ENCODE measurements at regions not wholly inside any gene's neighbourhood (a gene's known extent, or its start where the extent isn't known, plus 50 kb on each side); places are given as distances from the start of the nearest gene placed in this dataset.
"Not testable (repeated sequence)": the region's sequence is repeated elsewhere in the genome, so short reads cannot be mapped to it uniquely, and the experiment has no call there.

DNA sequence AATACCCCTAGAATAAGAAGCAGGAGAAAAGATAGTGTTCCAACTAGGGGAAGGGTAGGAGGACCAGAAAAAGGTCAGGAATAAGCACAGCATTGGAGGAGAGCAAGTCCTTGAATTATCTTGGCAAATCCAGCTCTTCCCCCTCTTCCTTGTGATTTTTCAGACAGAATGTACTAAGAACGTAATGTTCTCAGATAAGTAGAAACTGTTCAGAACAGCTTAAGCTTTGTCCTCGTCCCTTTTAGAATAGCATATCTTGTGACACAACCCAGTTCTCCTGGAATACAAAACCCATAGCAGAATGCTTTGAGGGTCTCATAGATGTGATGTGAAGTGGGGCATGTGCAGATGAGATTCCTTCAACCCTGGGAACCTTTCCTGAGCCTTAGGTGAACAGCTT is 97.4 kb downstream of the EMB start:
- DNase-seq (ENCODE audit: low spot score): no peak

DNA sequence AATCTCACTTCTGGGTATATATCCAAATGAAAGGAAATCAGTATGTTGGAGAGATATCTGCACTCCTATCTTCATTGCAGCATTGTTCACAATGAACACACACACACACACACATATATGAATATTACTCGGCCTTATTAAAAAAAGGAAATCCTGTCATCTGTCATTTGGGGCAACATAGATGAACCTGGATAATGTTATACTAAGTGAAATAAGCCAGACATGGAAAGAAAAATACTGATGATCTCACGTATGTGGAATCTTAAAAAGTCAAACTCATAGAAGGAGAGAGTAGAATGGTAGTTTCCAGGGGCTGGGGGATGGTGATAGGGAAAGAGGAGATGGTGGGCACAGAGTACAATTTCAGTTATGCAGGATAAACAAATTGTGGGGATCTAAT is 100.3 kb downstream of the EMB start:
- DNase-seq (ENCODE audit: low spot score): no peak

DNA sequence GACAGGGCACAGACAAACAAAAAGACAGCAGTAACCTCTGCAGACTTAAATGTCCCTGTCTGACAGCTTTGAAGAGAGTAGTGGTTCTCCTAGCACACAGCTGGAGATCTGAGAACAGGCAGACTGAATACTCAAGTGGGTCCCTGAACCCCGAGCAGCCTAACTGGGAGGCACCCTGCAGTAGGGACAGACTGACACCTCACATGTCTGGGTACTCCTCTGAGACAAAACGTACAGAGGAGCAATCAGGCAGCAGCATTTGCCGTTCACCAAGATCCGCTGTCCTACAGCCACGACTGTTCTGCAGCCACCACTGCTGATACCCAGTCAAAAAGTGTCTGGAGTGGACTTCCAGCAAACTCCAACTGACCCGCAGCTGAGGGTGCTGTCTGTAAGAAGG is 110.5 kb downstream of the EMB start:
- not testable (repeated sequence) for DNase-seq (ENCODE audit: low spot score)

DNA sequence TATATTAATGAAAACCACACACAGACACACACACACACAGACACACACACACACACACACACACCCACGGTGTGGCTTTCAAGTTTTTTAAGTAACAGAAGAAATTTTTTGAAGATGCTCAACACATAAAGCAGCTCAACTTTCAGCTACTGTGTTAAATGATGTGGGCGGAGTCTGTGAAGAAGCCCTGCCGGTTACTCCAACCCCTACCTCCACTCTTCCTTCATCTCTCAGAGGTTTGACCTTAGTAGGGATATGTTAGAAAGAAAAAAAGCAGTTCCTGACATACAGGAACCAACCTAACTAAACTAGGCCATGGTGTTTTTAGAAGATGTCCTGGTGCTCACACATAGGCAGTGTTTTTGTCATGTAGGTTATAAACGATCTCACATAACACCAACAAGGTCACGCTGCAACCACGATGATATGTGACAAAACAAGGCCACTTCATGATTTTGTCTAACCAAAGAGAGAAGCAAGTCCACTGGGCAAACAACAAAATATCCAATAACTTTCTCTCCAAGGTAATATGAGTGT is 112.8 kb downstream of the EMB start:
- DNase-seq (ENCODE audit: low spot score): no peak

DNA sequence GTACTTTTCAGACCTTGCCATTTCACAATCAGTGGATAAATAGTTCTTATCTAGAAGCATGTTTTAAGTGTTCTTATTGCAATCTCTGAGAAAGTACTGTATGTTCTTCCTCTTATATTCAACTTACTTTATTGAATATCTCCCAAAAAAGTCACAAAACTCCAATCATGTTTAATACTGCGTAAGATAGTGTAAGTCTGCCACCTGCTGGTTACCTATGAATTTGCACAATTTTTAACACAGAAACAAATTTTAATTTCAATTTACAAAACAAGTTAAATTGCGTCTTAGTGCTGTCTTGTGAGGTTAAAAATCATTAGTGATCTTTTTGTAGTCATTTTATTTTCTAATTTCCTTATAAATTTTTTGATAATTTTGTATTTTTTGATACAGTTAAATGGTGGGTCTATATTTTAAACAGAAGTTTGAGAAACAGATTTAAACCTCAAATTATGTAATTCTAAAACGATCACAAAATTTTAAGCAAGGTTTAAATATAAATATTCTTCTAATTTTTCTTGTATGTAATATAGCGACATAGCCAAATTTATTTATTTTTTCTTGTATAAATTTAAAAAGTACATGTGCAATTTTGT is 115.8 kb downstream of the EMB start:
- peak; percentile 3 for DNase-seq (ENCODE audit: low spot score)

DNA sequence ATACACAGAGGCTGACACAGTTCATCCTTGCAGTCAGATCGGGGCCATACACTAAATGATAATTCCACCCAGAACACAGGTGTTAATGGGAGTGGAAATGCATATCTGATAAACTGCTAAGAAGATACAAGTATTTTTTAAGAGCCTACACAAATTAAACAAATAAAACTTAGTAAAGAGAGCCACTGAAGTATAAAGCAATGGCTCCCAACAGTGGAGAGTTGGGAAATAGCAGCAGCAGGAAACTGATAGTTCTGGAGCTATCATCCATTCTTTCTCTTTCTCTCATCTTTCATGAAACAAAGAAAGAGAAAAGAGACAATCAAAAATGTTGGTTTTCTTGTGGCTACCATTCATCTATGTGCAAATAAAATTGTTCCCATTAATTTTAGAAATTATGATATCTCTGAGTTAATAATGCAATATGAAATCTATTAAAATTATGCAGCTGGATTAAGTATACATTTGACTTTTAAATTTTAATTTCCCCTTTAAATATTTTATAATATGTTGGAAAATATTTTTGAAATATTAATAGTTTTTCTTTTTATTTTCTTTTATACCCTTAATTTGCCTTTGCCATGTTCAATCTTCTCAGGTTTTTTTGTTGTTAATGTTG is 120.8 kb downstream of the EMB start:
- DNase-seq (ENCODE audit: low spot score): no peak

DNA sequence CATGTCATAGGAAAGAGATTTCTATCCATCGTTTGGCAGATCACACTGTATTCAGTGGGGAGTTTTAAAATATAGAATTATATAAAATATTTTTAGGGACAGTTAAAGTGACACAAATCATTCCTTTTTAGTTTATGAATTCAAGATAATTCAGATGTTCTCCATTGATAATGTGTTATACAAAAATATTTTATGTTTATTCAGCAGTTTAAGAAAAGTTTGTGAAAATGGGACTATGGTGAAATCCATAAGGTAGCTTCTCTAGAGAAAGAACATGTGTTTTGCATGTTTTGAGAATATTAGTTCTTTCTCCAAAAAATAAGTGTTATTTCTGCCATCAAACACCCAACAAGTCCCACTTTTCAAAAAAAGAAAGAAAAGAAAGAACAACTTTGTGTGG is 122.9 kb downstream of the EMB start:
- DNase-seq (ENCODE audit: low spot score): no peak

DNA sequence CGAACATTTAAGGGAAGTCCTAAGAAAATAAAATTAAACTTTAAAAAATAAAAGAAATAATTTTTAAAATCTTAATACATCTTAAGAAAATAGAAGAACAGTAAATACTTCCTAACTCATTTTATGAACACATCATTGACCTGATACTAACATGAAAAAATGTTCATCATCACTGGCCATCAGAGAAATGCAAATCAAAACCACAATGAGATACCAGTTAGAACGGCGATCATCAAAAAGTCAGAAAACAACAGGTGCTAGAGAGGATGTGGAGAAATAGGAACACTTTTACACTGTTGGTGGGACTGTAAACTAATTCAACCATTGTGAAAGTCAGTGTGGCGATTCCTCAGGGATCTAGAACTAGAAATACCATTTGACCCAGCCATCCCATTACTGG is 134.6 kb downstream of the EMB start:
- DNase-seq (ENCODE audit: low spot score): not testable (repeated sequence)

DNA sequence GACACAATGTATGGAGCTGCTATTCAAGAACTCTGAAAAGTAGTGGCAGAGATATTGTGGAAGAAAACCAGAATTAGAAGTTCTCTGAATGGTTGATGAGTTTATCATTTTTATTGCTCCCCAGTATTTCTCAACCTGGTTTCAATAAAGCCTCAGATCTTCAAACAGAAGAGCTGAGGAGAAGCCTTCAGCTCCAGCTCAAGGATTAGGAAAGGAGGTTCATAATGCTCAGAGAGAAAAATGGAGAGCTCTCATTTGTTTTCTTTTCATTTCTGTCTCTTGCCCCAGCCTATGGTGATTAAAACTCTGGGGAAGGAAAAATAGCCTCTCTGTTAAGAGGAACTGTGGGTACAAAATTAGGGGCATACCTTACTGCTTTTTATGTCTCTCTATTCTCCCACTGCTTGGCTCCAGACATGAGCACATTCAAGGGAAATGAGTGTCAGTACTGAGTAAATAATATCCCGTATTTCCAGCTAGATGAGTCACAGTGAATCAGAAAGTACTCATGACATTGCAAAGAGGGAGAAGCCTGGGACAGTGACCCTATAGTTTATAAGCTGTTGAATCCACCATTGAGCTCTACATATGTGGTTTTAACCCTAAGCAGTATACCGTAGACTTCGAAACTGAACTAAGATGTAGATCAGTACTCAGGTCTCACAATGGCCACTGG is 138.1 kb downstream of the EMB start:
- no peak for DNase-seq (ENCODE audit: low spot score)

DNA sequence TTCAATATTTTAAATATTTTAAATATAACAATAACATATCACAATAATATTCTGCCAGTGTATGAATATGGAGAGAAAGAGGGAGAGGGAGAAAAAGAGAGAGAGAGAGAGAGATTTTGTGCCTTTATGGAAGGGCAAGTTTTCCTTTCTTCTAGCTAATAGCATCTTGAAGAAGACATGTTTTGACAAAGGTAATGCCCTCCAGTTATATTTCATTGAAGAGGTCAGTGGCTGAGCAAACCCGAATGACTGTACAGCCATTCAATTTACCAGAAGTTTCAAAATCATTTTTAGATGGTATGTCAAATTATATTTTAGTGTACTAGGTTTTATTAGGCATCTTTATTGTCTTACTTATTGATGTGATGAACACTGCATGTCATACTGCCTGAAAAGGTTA is 139.3 kb downstream of the EMB start:
- no peak for DNase-seq (ENCODE audit: low spot score)

DNA sequence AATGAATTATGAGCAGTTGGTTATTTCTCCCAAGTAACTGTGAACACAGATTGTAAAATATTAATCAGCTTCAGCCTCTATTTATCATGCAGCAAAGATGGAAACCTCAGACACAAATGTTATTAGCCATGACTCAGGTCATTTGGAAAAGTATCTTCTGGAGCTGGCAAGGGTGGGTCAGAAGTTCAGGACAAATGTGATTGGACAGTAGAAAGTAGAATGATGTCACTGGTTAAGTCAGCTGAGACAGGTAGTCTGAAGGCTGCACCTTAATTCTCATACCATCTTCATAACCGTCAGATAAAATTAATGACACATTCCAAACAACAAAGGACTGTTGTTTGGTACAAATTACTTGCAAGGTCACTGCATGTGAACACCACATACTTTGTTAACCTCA is 140.2 kb downstream of the EMB start:
- no peak for DNase-seq (ENCODE audit: low spot score)

DNA sequence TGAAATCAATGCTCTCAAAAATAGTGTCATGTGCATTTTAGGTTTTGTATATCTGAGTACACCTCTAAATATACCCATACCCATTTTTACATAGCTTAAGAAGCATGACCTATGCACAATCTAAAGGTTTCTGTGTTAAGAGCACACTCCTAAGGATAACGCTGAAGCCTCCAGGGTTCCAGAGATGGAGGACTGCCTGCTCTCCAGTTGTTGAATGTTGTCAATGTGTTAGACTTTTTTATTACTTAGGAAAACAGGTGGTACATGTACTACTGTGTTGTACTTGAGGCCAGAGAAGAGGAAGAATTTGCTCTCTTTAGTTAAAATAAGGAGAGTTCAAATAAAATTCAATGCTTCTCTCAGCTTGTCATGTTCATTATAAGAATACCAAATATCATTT is 141.2 kb downstream of the EMB start:
- DNase-seq (ENCODE audit: low spot score): no peak

DNA sequence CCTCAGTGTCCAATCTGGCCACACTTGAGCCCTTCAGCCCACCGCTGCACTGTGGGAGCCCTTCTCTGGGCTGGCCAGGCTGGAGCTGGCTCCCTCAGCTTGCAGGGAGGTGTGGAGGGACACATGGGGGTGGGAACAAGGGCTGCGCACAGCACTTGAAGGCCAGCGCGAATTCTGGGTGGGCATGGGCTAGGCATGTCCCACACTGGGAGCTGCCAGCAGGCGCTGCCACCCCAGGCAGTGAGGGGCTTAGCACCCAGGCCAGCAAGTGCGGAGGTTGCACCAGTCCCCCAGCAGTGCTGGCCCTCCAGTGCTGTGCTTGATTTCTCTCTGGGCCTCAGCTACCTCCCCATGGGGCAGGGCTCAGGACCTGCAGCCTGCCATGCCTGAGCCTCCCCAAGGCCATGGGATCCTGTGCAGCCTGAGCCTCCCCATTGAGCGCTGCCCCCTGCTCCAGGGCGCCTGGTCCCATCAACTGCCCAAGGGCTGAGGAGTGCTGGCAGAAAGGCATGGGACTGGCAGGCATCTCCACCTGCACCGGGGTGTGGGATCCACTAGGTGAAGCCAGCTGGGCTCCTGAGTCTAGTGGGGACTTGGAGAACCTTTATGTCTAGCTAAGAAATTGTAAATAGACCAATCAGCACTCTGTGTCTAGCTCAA is 148.2 kb downstream of the EMB start:
- no peak for DNase-seq (ENCODE audit: low spot score)

DNA sequence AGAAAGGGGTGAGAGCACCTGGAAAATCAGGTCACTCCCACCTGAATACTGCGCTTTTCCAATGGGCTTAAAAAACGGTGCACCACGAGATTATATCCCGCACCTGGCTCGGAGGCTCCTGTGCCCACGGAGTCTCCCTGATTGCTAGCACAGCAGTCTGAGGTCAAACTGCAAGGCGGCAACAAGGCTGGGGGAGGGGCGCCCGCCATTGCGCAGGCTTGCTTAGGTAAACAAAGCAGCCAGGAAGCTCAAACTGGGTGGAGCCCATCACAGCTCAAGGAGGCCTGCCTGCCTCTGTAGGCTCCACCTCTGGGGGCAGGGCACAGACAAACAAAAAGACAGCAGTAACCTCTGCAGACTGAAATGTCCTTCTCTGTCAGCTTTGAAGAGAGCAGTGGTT is 160.6 kb downstream of the EMB start:
- DNase-seq (ENCODE audit: low spot score): not testable (repeated sequence)
